T-helper 1 cell treated with Interleukin-12 subunit alpha and Interleukin-12 subunit beta and Interleukin-4 antibody, amounts not matched to agents 30 ng/mL and 1 ng/mL, for 36 hours (primary cell): ENCODE measurements at regions not wholly inside any gene's neighbourhood (a gene's known extent, or its start where the extent isn't known, plus 50 kb on each side); places are given as distances from the start of the nearest gene placed in this dataset.

ENCODE experiments used
- intact Hi-C: fragments of 100-400 bp; cut with micrococcal nuclease; formaldehyde crosslinking; loops from one replicate; pipeline ENCODE4 v1.15.1; 2024

GRCh38 chr21:41653954-41654491, 112.8 kb downstream of the RIPK4 start:
- intact Hi-C loops = no loop called here

GRCh38 chr21:41653243-41653953, 113.5 kb downstream of the RIPK4 start:
- intact Hi-C loops = no loop called here

GRCh38 chr21:41651830-41652229, 115.0 kb downstream of the RIPK4 start:
- intact Hi-C loops = no loop called here

- intact Hi-C loops = no loop called here
Observed at GRCh38 chr21:41651406-41651805, 115.4 kb downstream of the RIPK4 start.

- intact Hi-C loops = no loop called here
Observed at GRCh38 chr21:41650526-41651145, 116.2 kb downstream of the RIPK4 start.

- intact Hi-C loops = no loop called here
Observed at GRCh38 chr21:41648591-41649031, 118.2 kb downstream of the RIPK4 start.

GRCh38 chr21:41647806-41648561, 118.9 kb downstream of the RIPK4 start:
- intact Hi-C loops = no loop called here

- intact Hi-C loops = no loop called here
Observed at GRCh38 chr21:41643246-41643966, 123.4 kb downstream of the RIPK4 start.

GRCh38 chr21:41641821-41642701, 124.8 kb downstream of the RIPK4 start:
- intact Hi-C loops = no loop called here

- intact Hi-C loops = no loop called here
Observed at GRCh38 chr21:41641510-41641815, 125.4 kb downstream of the RIPK4 start.

- intact Hi-C loops = no loop called here
Observed at GRCh38 chr21:41640748-41641509, 125.9 kb downstream of the RIPK4 start.

GRCh38 chr21:41639766-41640165, 127.1 kb downstream of the RIPK4 start:
- intact Hi-C loops = no loop called here

GRCh38 chr21:41639336-41639735, 127.5 kb downstream of the RIPK4 start:
- intact Hi-C loops = no loop called here

GRCh38 chr21:41638201-41638790, 128.6 kb downstream of the RIPK4 start:
- intact Hi-C loops = no loop called here

- intact Hi-C loops = no loop called here
Observed at GRCh38 chr21:41636636-41637630, 129.0 kb upstream of the TMPRSS2 start.

GRCh38 chr21:41635874-41636273, 127.9 kb upstream of the TMPRSS2 start:
- intact Hi-C loops = no loop called here

GRCh38 chr21:41634858-41635257, 126.9 kb upstream of the TMPRSS2 start:
- intact Hi-C loops = no loop called here

- intact Hi-C loops = no loop called here
Observed at GRCh38 chr21:41634211-41634694, 126.3 kb upstream of the TMPRSS2 start.
